H7 (cell line): ENCODE measurements at regions not wholly inside any gene's neighbourhood (a gene's known extent, or its start where the extent isn't known, plus 50 kb on each side); places are given as distances from the start of the nearest gene placed in this dataset.

ENCODE experiments used
- DNase-seq: peaks from one replicate; pipeline ENCODE4 v3.0.0; 2012
- H3K27me3 ChIP-seq: 2 replicates; pipeline ENCODE4 v1.6.0; 2011; ENCODE audit warnings: mild to moderate bottlenecking, low read length; ENCODE audit not compliant: control insufficient read depth, insufficient read depth
- H3K36me3 ChIP-seq: replicated peaks from 2 replicates; pipeline ENCODE4 v1.5.1; 2011; ENCODE audit warnings: low read length; ENCODE audit not compliant: control insufficient read depth, insufficient read depth
- H3K4me3 ChIP-seq: 2 replicates; pipeline ENCODE4 v1.5.1; 2011; ENCODE audit warnings: low read depth, mild to moderate bottlenecking, control low read depth, low read length, moderate library complexity; ENCODE audit not compliant: insufficient read depth

GRCh38 chr1:78231894-78232293, 186.1 kb downstream of the GIPC2 start:
- Histone ChIP-seq H3K27me3 (peaks cover 87% of the 10 kb centered on the region), H3K36me3 (no peaks in the 10 kb centered on the region), H3K4me3 (no peak overlapping the region)
- no peak for DNase-seq

- Histone ChIP-seq H3K4me3 (no peak overlapping the region), H3K27me3 (peaks cover 83% of the 10 kb centered on the region), H3K36me3 (no peaks in the 10 kb centered on the region)
- DNase-seq: no peak
These were observed 186.9 kb downstream of the GIPC2 start for GRCh38 chr1:78232630-78233029.

- H3K4me3 ChIP-seq: no peak overlapping the region
- peaks cover 83% of the 10 kb centered on the region for H3K27me3 ChIP-seq
- DNase-seq: no peak
- no peaks in the 10 kb centered on the region for H3K36me3 ChIP-seq
These were observed 188.7 kb downstream of the GIPC2 start for GRCh38 chr1:78234496-78234895.

- Histone ChIP-seq H3K4me3 (no peak overlapping the region), H3K36me3 (no peaks in the 10 kb centered on the region), H3K27me3 (peaks cover 87% of the 10 kb centered on the region)
- no peak for DNase-seq
These were observed 190.9 kb downstream of the GIPC2 start for GRCh38 chr1:78236716-78237115.

GRCh38 chr1:78237364-78237916, 191.7 kb downstream of the GIPC2 start:
- H3K27me3 ChIP-seq: peaks cover 88% of the 10 kb centered on the region
- DNase-seq: peak; percentile 18
- H3K36me3 ChIP-seq: no peaks in the 10 kb centered on the region
- no peak overlapping the region for H3K4me3 ChIP-seq

GRCh38 chr1:78240191-78240590, 194.4 kb downstream of the GIPC2 start:
- H3K36me3 ChIP-seq: no peaks in the 10 kb centered on the region
- H3K4me3 ChIP-seq: no peak overlapping the region
- H3K27me3 ChIP-seq: peaks cover 67% of the 10 kb centered on the region
- no peak for DNase-seq

- no peak for DNase-seq
- Histone ChIP-seq H3K36me3 (no peaks in the 10 kb centered on the region), H3K27me3 (peaks cover 62% of the 10 kb centered on the region), H3K4me3 (no peak overlapping the region)
These were observed 195.0 kb downstream of the GIPC2 start for GRCh38 chr1:78240755-78241154.

GRCh38 chr1:78247079-78247478, 201.3 kb downstream of the GIPC2 start:
- peaks cover 50% of the 10 kb centered on the region for H3K27me3 ChIP-seq
- H3K4me3 ChIP-seq: no peak overlapping the region
- no peak for DNase-seq
- no peaks in the 10 kb centered on the region for H3K36me3 ChIP-seq

GRCh38 chr1:78250201-78250600, 204.4 kb downstream of the GIPC2 start:
- Histone ChIP-seq H3K36me3 (no peaks in the 10 kb centered on the region), H3K4me3 (no peak overlapping the region), H3K27me3 (peaks cover 60% of the 10 kb centered on the region; the same call in 1 of the 2 replicates)
- DNase-seq: no peak

- DNase-seq: no peak
- Histone ChIP-seq H3K4me3 (no peak overlapping the region), H3K27me3 (peaks cover 64% of the 10 kb centered on the region; the same call in 1 of the 2 replicates), H3K36me3 (no peaks in the 10 kb centered on the region)
These were observed 208.8 kb downstream of the GIPC2 start for GRCh38 chr1:78254517-78254916.

GRCh38 chr1:78255383-78255782, 209.6 kb downstream of the GIPC2 start:
- no peak overlapping the region for H3K4me3 ChIP-seq
- H3K36me3 ChIP-seq: no peaks in the 10 kb centered on the region
- DNase-seq: no peak
- H3K27me3 ChIP-seq: peaks cover 57% of the 10 kb centered on the region; the same call in 1 of the 2 replicates

GRCh38 chr1:78255846-78256245, 210.1 kb downstream of the GIPC2 start:
- Histone ChIP-seq H3K4me3 (no peak overlapping the region), H3K36me3 (no peaks in the 10 kb centered on the region), H3K27me3 (peaks cover 54% of the 10 kb centered on the region; the same call in 1 of the 2 replicates)
- DNase-seq: no peak

GRCh38 chr1:78263459-78263858, 217.7 kb downstream of the GIPC2 start:
- no peak overlapping the region for H3K4me3 ChIP-seq
- H3K27me3 ChIP-seq: peaks cover 1% of the 10 kb centered on the region; the same call in 1 of the 2 replicates
- no peak for DNase-seq
- no peaks in the 10 kb centered on the region for H3K36me3 ChIP-seq

GRCh38 chr1:78263946-78264345, 218.2 kb downstream of the GIPC2 start:
- Histone ChIP-seq H3K4me3 (no peak overlapping the region), H3K36me3 (no peaks in the 10 kb centered on the region), H3K27me3 (peaks cover 2% of the 10 kb centered on the region; the same call in 1 of the 2 replicates)
- DNase-seq: no peak

GRCh38 chr1:78267513-78268218, 221.9 kb downstream of the GIPC2 start:
- H3K4me3 ChIP-seq: no peak overlapping the region
- peaks cover 4% of the 10 kb centered on the region; the same call in 1 of the 2 replicates for H3K27me3 ChIP-seq
- H3K36me3 ChIP-seq: no peaks in the 10 kb centered on the region
- no peak for DNase-seq
